NCI-H1105 treated with DMSO at 0.1 percent for 48 hours (cell line): ENCODE measurements at regions not wholly inside any gene's neighbourhood (a gene's known extent, or its start where the extent isn't known, plus 50 kb on each side); places are given as distances from the start of the nearest gene placed in this dataset.
"Not testable (repeated sequence)": the region's sequence is repeated elsewhere in the genome, so short reads cannot be mapped to it uniquely, and the experiment has no call there.

Experiments
- DNase-seq: peaks from one replicate; lab custom pipeline; 2025; lab: John Stamatoyannopoulos, UW

DNA sequence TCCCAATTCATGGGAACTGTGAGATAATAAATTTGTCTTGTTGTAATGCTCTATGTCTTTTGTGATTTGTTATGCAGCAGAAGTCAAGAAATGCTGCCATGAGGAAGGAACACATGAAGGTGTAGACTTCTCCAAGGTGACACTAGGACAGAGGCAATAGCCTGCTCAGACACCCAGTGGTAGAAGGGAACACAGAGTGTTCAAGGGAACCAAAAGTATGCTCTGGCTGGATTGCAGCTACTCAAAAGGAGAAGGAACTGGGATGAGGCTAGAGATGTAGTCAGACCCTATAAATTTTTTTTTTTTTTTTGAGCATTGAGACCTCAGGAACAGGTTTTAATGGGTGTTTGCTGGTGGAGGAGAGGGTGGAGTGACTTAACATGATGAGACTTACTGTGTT lies 232.5 kb downstream of the PARP8 start:
- DNase-seq = no peak

- no peak for DNase-seq
These were observed 234.6 kb downstream of the PARP8 start for GRCh38 chr5:50900952-50901510.

GRCh38 chr5:50903651-50904050 lies 237.2 kb downstream of the PARP8 start:
- DNase-seq = no peak

GRCh38 chr5:50905996-50906570 lies 239.6 kb downstream of the PARP8 start:
- DNase-seq = no peak

DNA sequence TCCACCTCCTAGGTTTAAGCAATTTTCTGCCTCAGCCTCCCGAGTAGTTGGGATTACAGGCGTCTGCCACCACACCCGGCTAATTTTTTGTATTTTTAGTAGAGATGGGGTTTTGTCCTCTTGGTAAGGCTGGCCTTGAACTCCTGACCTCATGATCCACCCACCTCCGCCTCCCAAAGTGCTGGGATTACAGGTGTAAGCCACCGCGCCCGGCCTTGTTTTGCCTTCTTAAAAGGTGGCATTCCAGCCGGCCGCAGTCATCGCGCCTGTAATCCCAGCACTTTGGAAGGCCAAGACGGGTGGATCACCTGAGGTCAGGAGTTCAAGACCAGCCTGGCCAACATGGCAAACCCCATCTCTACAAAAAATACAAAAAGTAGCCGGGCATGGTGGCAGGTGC lies 253.7 kb downstream of the PARP8 start:
- not testable (repeated sequence) for DNase-seq

DNA sequence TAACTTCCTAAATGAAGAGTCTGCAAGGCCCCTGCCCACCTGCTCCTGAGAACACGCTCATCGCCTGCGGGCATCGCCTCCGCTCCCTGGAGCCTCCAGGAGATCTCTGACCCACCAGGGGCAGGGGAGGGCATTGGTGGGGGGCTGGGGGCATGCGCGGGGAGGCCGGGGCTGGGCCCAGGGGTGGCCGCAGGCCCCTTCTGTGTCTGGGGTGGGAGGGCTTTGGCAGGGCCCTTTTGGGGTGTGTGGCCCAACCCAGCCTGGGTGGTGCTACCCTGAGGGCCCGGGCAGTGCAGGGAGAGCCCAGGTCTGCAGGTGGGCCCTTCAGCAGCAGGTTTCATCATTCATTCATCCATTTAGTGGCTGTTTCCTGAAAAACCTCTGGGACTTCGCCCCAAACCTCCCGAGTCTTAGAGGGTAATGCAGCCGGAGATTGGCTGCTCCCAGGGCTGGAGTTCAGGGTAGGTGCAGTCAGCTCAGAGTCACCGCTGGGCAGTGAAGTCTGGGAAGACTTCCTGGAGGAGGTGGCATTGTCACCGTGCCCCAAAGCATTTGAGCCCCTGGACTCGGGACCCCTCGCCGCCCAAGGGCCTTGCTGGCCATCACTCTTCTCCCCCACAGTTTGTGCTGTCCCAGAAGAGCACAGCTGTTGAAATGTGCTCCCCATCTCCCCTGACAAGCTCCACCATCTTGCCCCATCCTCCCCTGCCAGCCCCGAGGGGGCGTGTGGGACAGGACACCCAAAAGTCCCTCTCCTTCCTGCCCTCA lies 255.1 kb downstream of the PARP8 start:
- no peak for DNase-seq

GRCh38 chr5:50922134-50922941 lies 255.9 kb downstream of the PARP8 start:
- DNase-seq = not testable (repeated sequence)

DNA sequence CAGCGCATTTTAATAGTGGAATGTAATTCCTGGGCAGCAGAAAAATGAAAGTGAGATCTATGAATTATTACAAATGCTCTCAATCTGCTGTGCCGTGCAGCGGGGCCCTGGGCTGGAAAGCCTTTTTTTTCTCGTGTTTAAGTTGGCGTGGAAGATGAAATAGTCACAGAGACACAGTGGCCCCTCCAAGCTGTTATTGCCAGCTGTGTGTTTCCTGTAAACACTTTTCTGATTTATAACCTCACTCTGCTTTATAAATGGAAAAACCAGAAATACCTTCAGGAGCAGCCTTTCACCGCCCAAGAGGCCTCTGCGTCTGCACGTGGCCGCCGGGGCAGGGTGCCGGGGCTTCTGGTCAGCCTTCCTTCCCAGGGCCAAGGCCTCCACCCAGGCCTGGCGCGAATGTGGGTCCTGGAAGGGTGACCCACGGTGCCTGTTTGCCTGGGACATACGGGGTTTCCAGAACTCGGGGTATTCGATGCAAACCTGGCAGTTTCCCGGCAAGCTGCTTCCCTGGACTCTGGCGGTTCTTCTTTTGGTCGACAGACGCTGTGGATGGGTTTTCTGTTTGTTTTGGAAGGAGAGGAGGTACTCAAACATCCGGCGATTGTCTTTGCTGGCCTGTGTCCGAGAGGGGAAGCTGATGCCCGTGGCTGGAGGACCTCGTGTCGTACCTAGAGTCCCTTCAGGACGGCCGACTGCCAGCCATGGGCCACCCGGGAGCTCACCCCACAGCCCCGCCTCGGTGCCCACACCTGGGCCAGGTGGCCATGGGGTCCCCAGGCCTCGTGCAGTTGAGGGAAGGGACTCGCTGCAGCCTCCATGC lies 256.7 kb downstream of the PARP8 start:
- DNase-seq = no peak

- no peak for DNase-seq
These were observed 257.5 kb downstream of the PARP8 start for GRCh38 chr5:50923768-50924494.

DNA sequence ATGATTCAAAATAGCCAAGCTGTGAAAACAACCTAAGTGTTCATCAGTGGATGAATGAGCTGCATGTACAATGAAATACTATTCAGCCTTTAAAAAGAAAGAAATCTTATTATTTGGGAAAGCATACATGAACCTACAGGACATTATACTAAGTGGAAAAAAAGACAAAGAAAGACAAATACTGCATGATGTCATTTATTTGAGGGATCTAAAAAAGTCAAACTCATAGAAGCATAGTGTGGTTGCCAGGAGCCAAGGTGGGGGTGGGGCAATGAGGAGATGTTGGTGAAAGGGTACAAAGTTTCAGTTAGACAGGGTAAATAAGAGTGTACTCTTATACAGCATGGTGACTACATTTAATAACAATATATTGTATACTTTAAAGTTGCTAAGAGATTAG lies 261.5 kb downstream of the PARP8 start:
- no peak for DNase-seq

- no peak for DNase-seq
These were observed 262.7 kb downstream of the PARP8 start for GRCh38 chr5:50929174-50929573.

DNA sequence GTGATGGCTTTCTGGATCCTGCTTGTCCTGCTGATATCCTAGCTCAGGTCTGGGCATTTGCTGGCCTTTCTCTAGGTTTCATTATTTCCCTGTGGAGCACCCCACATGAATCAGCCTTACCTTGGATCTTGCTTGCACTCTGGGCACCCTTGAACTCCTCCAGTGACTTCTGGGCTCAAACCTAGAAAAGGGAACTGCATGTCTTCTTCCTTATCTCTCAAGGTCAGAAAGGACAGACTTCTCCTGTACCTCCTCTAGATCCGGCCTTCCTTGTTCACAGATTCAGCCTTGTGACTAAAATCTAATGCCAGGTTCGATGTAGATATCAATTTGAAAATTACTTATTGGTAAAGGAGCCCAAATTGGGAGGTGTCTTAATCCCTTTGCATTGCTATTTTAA lies 267.9 kb downstream of the PARP8 start:
- DNase-seq = no peak

DNA sequence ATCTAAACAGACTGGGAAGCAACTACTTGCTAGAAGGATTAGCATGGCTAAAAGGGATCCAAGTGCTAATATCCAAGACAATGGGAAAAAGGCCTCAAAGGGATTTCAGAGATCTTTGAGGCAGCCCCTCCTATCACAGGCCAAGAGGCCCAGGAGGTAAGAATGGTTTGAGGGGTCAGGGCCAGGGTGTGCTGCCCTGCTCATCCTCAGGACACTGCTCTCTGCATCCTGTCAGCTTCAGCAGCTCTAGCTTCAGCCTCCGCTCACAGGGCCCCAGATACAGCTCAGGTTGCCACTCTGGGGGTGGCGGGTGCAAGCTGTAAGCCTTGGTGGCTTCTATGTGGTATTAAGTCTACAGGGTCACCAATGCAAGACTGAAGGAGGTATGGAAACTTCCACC lies 278.7 kb downstream of the PARP8 start:
- no peak for DNase-seq

DNA sequence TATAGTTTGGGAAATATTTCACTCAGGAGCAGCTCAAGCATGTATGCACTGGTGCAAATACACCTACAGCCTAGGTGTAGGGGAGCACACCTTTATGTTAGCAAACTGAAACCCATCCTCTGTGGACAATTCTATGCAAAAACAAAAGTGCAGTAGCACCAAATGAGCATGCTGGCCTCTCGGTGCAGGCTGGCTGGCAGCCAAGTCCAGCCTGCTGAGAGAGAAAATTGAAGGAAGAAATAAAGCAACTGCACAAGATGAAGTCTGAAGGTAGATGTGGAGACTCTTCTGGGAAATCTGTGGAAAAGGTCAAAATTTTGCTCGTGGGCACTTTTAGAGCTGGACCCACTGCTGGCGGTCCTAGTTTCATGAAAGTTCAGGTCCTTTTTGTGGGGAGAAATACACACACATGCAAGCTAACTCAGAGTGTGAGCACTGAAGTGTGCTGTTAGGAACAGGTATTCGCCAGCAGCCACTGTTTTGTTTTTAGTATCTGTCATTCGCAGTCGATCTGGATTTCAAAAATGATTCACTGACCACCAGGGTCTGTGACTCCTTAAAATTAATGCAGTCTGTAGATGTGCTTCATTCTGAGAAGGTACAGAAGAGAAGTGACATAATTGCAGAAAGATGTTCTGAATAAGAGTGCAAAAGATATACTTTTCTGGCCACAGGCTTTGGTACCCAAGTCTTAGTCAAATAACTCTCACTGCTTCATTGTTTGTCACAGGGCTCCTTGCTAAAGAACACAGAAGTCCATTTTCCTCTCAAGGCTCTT lies 281.7 kb downstream of the PARP8 start:
- DNase-seq = peak; percentile 46

DNA sequence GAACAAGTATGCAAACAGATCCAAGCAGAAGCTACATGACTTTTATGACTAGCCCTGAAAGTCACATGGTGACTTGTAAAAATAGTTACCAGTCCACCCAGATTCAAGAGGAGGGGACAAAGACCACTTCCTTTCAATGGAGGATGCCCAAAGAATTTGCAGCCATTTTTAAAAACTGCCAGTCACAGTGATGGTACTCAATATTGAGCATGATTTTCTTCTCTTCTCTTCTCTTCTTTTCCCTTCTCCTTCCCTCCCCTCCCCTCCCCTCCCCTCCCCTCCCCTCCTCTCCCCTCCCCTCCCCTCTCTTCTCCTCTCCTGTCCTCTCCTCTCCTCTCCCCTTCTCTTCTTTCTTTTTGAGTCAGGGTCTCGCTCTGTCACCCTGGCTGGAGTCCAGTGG lies 286.9 kb downstream of the PARP8 start:
- DNase-seq = no peak

- DNase-seq = peak; percentile 51
These were observed 292.5 kb downstream of the PARP8 start for GRCh38 chr5:50958852-50959457.

DNA sequence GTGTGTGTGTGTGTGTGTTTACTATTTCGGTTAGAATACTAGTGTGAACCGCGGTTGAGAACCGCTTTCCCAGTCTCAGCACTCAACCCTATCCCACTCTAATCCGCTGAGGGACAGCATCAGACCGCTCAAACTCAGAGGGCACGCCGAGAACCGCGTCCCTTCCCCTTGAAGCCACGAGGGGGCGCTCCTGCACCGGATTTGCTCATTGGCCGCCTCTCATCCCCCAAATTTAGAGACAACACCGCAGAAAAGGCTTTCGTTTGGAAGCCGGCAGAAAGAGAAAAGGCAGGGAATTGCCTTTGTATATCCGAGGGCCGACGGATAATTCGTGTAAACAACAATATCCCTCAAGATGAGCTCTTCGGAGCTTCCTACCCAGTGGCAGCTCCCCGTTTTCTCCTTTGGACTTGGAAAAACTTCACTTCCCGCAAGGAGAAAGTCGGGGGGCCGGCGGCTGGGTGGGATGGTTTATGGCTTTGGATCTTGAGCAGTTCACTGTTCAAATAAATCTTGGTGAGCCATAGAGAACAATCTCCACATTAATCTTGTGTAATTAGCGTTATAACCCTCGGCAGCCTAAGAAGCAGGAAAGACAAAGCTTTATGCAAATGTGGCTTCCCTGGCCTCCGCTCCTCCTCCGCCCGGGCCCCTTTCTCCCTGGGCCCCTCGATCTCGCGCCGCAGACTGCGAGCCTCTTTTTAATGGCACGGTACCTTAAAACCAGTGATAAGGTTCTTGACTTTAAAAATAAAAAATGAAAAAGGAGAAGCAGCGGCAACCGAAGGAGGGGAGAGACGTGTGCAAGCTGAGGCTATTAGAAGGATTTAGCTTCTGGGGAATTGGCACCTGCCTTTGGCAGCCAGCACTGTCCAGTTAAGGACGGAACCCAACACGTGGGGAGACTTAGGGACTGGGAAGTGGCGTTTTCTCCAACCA lies 296.8 kb downstream of the PARP8 start:
- peak; percentile 86 for DNase-seq

- DNase-seq = peak; percentile 46
These were observed 297.7 kb downstream of the PARP8 start for GRCh38 chr5:50963971-50964745.
